Spleen (tissue), 7 donors: ENCODE measurements at regions not wholly inside any gene's neighbourhood (a gene's known extent, or its start where the extent isn't known, plus 50 kb on each side); places are given as distances from the start of the nearest gene placed in this dataset.

Experiments used
- POLR2A ChIP-seq, 3 donors: fragments of 450-650 bp; IDR thresholded peaks; one replicate each; pipeline ENCODE4 v1.5.1; 2017; ENCODE audit warnings: antibody characterized with exemption in 3 of 3, mild to moderate bottlenecking in 1 of 3
- POLR2AphosphoS5 ChIP-seq, 3 donors: sonication (generic); formaldehyde crosslinking; IDR thresholded peaks; one replicate each; pipeline ENCODE4 v1.5.1; 2017; ENCODE audit warnings: antibody characterized with exemption in 3 of 3
- TF ChIP-seq, protein P1 (sequence below), 11 experiments: fragments of 200-600 bp in 7 of 11; fragments of 450-650 bp in 4 of 11; sonication (generic) in 4 of 11; IDR thresholded peaks in 8 of 11; conservative IDR thresholded peaks in 3 of 11; 1 replicate in 7 of 11; 2 replicates in 4 of 11; pipeline versions ENCODE4 v1.4.0 to v1.8.0; 2016 to 2021; ENCODE audit warnings: antibody characterized with exemption in 11 of 11, inconsistent platforms in 4 of 11, mild to moderate bottlenecking in 1 of 11
- donor health status: DM: no; HTN: no; CAD: no; lungs with moderate emphysema.
- donor health status: DM: no; HTN: no; CAD: no.
- donor health status: DM: no; HTN: no; CAD: no.

DNA sequence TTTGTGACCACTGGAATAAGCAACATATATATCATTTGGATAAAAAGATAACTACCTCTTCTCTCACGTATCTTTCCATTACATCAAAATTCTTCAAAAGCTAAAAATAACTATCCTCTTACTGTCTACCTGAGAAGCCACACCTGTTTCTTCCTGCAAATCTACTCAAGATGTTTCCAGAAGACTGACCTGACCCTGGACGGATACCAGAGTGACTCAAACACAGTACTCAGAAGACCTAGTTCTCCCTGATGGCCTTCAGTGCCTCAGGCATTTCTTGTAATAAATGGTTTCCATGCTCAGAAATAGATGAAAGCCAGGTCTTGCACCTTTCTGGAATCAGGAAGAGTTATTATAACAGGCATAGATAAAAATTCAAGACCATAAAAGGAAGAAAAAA lies 245.9 kb upstream of the PIK3R1 start:
- TF ChIP-seq, protein P1, sequence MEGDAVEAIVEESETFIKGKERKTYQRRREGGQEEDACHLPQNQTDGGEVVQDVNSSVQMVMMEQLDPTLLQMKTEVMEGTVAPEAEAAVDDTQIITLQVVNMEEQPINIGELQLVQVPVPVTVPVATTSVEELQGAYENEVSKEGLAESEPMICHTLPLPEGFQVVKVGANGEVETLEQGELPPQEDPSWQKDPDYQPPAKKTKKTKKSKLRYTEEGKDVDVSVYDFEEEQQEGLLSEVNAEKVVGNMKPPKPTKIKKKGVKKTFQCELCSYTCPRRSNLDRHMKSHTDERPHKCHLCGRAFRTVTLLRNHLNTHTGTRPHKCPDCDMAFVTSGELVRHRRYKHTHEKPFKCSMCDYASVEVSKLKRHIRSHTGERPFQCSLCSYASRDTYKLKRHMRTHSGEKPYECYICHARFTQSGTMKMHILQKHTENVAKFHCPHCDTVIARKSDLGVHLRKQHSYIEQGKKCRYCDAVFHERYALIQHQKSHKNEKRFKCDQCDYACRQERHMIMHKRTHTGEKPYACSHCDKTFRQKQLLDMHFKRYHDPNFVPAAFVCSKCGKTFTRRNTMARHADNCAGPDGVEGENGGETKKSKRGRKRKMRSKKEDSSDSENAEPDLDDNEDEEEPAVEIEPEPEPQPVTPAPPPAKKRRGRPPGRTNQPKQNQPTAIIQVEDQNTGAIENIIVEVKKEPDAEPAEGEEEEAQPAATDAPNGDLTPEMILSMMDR (IDR thresholded peaks at IDR 0.05 in 8 of 11, conservative IDR thresholded peaks at IDR 0.05 in 3 of 11), result no peak
- TF ChIP-seq POLR2AphosphoS5 (IDR thresholded peaks at IDR 0.05) (no peak), POLR2A (IDR thresholded peaks at IDR 0.05) (no peak)
